SK-N-SH treated with all-trans-retinoic acid at 6 μM for 48 hours (cell line): ENCODE measurements at regions not wholly inside any gene's neighbourhood (a gene's known extent, or its start where the extent isn't known, plus 50 kb on each side); places are given as distances from the start of the nearest gene placed in this dataset.

Experiments
- ESRRG ChIP-seq: fragments of 250-450 bp; sonication (Bioruptor Pico); IDR thresholded peaks from 2 replicates; pipeline ENCODE4 v1.6.1; 2021; ENCODE audit warnings: mild to moderate bottlenecking
- GLIS3 ChIP-seq: fragments of 250-450 bp; sonication (Bioruptor Pico); IDR thresholded peaks from 2 replicates; pipeline ENCODE4 v1.5.0; 2020; ENCODE audit warnings: mild to moderate bottlenecking, moderate library complexity
- SNAI2 ChIP-seq: fragments of 250-450 bp; sonication (Bioruptor Pico); IDR thresholded peaks from 2 replicates; pipeline ENCODE4 v1.5.0; 2020; ENCODE audit warnings: mild to moderate bottlenecking, moderate library complexity
- ZC3H10 ChIP-seq: fragments of 250-450 bp; sonication (Bioruptor Pico); IDR thresholded peaks from 2 replicates; pipeline ENCODE4 v1.5.1; 2021; ENCODE audit warnings: mild to moderate bottlenecking, moderate library complexity
- ZFP3 ChIP-seq: fragments of 250-450 bp; sonication (Bioruptor Pico); IDR thresholded peaks from 2 replicates; pipeline ENCODE4 v1.5.0; 2020; ENCODE audit warnings: mild to moderate bottlenecking, moderate library complexity
- ZFP30 ChIP-seq: fragments of 450-650 bp; formaldehyde crosslinking; IDR thresholded peaks from 2 replicates; pipeline ENCODE4 v1.5.0; 2022; ENCODE audit warnings: mild to moderate bottlenecking, moderate library complexity
- ZNF565 ChIP-seq: fragments of 450-650 bp; formaldehyde crosslinking; conservative IDR thresholded peaks from 2 replicates; pipeline ENCODE4 v1.5.0; 2020; ENCODE audit warnings: low read depth, mild to moderate bottlenecking, moderate library complexity
- ZNF70 ChIP-seq: fragments of 450-650 bp; formaldehyde crosslinking; IDR thresholded peaks from 2 replicates; pipeline ENCODE4 v1.5.0; 2020; ENCODE audit warnings: mild to moderate bottlenecking, moderate library complexity
- TF ChIP-seq, protein P1 (sequence below): fragments of 250-450 bp; sonication (Bioruptor Pico); IDR thresholded peaks from 2 replicates; pipeline ENCODE4 v1.8.0; 2020; ENCODE audit warnings: mild to moderate bottlenecking, moderate library complexity, borderline replicate concordance
- TF ChIP-seq, protein P2 (sequence below): fragments of 250-450 bp; sonication (Bioruptor Pico); IDR thresholded peaks from 2 replicates; pipeline ENCODE4 v1.8.0; 2021; ENCODE audit warnings: low read depth, mild to moderate bottlenecking, moderate library complexity, borderline replicate concordance

DNA sequence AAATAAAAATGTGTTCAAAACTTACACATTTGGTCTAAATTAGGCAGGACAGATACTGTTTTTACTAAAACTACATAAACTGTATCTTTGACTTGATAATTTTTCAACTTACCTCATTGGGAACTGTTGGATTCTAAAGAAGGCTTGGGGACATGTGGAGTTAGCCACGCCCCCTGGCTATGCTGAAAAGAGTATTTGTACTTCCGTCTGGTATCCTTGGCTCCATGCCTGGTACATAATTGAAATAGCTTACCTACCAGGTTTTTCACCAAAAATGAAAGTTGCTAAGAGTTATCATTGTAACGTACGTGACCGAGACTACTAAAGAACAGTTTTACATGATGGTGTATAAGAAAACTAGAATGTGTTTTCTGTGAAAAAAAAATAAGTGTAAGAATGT, 604.8 kb upstream of the IGFBP3 start:
- no peak for TF ChIP-seq ZNF70
- TF ChIP-seq ZC3H10 (CRISPR knock-in tag) = no peak
- no peak for TF ChIP-seq ZFP3 (CRISPR knock-in tag)
- TF ChIP-seq SNAI2 (CRISPR knock-in tag) = no peak
- TF ChIP-seq GLIS3 (CRISPR knock-in tag) = no peak
- no peak for TF ChIP-seq ZFP30 (CRISPR knock-in tag)
- no peak for TF ChIP-seq ESRRG
- TF ChIP-seq, protein P1, sequence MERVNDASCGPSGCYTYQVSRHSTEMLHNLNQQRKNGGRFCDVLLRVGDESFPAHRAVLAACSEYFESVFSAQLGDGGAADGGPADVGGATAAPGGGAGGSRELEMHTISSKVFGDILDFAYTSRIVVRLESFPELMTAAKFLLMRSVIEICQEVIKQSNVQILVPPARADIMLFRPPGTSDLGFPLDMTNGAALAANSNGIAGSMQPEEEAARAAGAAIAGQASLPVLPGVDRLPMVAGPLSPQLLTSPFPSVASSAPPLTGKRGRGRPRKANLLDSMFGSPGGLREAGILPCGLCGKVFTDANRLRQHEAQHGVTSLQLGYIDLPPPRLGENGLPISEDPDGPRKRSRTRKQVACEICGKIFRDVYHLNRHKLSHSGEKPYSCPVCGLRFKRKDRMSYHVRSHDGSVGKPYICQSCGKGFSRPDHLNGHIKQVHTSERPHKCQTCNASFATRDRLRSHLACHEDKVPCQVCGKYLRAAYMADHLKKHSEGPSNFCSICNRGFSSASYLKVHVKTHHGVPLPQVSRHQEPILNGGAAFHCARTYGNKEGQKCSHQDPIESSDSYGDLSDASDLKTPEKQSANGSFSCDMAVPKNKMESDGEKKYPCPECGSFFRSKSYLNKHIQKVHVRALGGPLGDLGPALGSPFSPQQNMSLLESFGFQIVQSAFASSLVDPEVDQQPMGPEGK = no peak
- TF ChIP-seq, protein P2, sequence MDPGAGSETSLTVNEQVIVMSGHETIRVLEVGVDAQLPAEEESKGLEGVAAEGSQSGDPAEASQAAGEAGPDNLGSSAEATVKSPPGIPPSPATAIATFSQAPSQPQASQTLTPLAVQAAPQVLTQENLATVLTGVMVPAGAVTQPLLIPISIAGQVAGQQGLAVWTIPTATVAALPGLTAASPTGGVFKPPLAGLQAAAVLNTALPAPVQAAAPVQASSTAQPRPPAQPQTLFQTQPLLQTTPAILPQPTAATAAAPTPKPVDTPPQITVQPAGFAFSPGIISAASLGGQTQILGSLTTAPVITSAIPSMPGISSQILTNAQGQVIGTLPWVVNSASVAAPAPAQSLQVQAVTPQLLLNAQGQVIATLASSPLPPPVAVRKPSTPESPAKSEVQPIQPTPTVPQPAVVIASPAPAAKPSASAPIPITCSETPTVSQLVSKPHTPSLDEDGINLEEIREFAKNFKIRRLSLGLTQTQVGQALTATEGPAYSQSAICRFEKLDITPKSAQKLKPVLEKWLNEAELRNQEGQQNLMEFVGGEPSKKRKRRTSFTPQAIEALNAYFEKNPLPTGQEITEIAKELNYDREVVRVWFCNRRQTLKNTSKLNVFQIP = no peak
- TF ChIP-seq ZNF565 (CRISPR knock-in tag) = no peak
